NT2/D1 (cell line): ENCODE measurements at regions not wholly inside any gene's neighbourhood (a gene's known extent, or its start where the extent isn't known, plus 50 kb on each side); places are given as distances from the start of the nearest gene placed in this dataset.

Source experiments
- DNase-seq: peaks from one replicate; pipeline ENCODE4 v3.0.0-alpha.2; 2011; ENCODE audit warnings: low read depth, low spot score
- H3K27me3 ChIP-seq: 2 replicates; pipeline ENCODE4 v1.6.0; 2011; ENCODE audit warnings: mild to moderate bottlenecking; ENCODE audit not compliant: insufficient read length, insufficient read depth
- H3K36me3 ChIP-seq: 2 replicates; pipeline ENCODE4 v1.6.1; 2011; ENCODE audit warnings: mild to moderate bottlenecking, low read length, mixed read lengths; ENCODE audit not compliant: insufficient read depth, insufficient read length
- H3K4me1 ChIP-seq: 2 replicates; pipeline ENCODE4 v1.5.1; 2011; ENCODE audit not compliant: insufficient read depth, insufficient read length
- H3K4me3 ChIP-seq: 2 replicates; pipeline ENCODE4 v1.5.1; 2011; ENCODE audit warnings: low read depth; ENCODE audit not compliant: insufficient read length
- H3K9ac ChIP-seq: 2 replicates; pipeline ENCODE4 v1.6.0; 2011; ENCODE audit warnings: low read depth; ENCODE audit not compliant: insufficient read length
- H3K9me3 ChIP-seq: 2 replicates; pipeline ENCODE4 v1.5.1; 2011; ENCODE audit warnings: mild to moderate bottlenecking, low read length; ENCODE audit not compliant: insufficient read depth
- SUZ12 ChIP-seq: IDR thresholded peaks from 2 replicates; pipeline ENCODE4 v1.6.1; 2011; ENCODE audit not compliant: insufficient read length, insufficient read depth; ENCODE audit errors: extremely low read depth
- YY1 ChIP-seq: IDR thresholded peaks from 2 replicates; pipeline ENCODE4 v1.6.1; 2011; ENCODE audit not compliant: insufficient read length, insufficient read depth
- ZNF274 ChIP-seq: IDR thresholded peaks from 2 replicates; pipeline ENCODE4 v1.6.1; 2011; ENCODE audit warnings: mild to moderate bottlenecking, low read depth, low read length

DNA sequence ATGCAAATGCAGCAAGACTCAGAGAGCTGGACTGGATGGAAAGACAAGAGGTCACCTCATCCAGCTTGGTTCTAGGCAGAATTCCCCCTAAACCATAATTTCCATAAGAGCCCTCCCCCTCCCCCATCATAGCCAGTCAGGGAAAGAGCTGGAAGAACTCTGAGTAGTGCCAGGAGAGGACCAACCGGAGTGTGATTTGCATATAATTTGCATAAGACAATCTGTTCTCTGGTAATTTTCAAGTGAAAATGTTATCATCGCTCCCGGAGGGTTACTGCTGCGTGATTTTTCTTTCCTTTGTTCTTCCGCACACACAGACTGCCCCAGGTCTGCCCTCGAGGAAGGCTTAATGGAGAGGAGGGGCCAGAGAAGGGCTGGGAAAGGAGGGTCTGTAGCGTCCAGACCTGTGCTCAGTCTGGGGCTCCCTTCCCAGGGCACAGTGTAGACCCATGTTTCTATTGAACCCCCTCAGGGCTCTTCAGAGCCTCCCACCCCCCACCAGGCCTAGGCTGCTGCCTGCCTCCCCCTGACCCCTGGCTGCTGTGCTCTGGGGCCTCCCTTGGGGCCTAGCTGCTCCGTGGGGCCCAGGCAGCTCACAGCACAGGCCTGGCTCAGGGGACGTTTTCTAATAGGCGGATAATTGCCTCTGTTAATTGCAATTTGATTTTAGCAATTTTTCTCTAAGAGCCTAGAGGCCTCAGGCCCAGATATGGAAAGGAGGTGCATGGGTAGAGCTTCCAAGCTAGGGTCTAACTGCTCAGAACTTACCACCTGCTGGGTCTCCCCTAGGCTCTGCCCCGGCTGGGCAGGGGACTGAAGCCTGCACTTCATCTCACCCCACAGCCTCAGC is 90.4 kb upstream of the PJA1 start:
- Histone ChIP-seq H3K9me3 (no peaks in the 10 kb centered on the region), H3K4me1 (no peaks in the 10 kb centered on the region), H3K4me3 (no peak overlapping the region), H3K27me3 (peaks cover 62% of the 10 kb centered on the region), H3K9ac (no peak overlapping the region), H3K36me3 (no peaks in the 10 kb centered on the region)
- no peak for DNase-seq
- TF ChIP-seq SUZ12 (no peak), ZNF274 (no peak), YY1 (no peak)

DNA sequence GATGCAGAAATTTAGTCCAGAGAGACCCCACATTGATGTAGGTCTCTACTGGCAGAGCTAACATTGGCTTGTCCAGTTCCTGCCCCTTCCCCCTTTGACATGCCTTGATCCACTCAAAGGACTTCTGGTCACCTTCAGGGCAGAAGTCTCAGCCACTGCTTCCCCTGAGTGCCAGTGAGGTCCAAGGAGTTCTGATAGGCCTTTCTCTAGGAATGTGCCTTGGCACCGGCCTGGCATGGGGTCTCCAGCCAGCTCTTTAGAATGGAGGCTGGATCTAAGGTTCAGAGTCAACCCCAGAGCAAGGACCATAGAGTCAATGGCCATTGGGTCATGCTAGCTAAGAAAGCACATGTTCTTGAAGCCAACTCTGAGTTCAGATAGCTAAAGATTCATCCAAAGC is 88.6 kb upstream of the PJA1 start:
- H3K27me3 ChIP-seq, result peaks cover 44% of the 10 kb centered on the region

DNA sequence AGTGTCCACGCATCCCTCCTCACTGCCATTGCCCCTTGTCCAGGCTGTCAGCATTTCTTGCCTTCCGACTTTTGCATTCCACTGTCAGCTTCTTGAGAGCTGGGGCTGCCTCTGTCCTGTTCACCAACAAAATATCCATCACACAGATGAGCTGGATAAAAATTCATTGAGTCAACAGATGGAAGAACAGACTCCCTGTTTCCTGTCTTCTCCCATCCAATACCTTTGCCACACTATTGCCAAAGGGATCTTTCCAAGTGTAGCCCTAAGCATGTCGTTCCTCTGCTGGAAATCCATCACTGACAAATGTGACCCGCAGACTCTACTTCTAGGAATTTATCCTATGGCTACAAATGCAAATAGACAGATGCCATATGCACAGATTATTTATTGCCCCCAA is 78.0 kb upstream of the PJA1 start:
- H3K4me1 ChIP-seq, result no peaks in the 10 kb centered on the region
- TF ChIP-seq YY1, result no peak
- no peak for TF ChIP-seq SUZ12
- no peak for TF ChIP-seq ZNF274
- H3K27me3 ChIP-seq, result peaks cover 13% of the 10 kb centered on the region
- H3K4me3 ChIP-seq, result no peak overlapping the region
- H3K9me3 ChIP-seq, result no peaks in the 10 kb centered on the region
- no peak for DNase-seq
- H3K9ac ChIP-seq, result no peak overlapping the region
- H3K36me3 ChIP-seq, result no peaks in the 10 kb centered on the region

More for the DNA sequence above, 88.6 kb upstream of the PJA1 start:
- Histone ChIP-seq H3K4me1 (no peaks in the 10 kb centered on the region), H3K9me3 (no peaks in the 10 kb centered on the region), H3K9ac (no peak overlapping the region), H3K4me3 (no peak overlapping the region), H3K36me3 (no peaks in the 10 kb centered on the region)
- no peak for DNase-seq
- no peak for TF ChIP-seq ZNF274
- TF ChIP-seq SUZ12, result no peak
- TF ChIP-seq YY1, result no peak

DNA sequence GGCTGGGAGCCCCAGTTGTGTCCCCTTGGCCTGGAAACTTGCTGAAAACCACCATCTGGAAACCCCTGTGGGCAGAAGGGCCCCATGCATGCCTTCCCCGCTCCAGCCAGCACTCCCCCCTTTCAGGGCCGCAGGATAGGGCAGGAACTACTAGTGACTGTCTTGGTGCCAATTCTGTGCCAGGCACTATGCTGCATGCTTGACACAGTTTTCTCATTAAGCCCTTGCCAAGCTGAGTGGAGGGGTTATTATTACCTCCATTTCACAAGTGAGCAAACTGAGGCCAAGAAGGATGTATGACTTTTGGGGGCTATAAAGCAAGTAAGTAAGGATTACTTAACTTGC is 73.6 kb upstream of the PJA1 start:
- Histone ChIP-seq H3K9me3 (no peaks in the 10 kb centered on the region; the same call in 1 of the 2 replicates), H3K36me3 (no peaks in the 10 kb centered on the region), H3K9ac (no peak overlapping the region), H3K4me1 (no peaks in the 10 kb centered on the region), H3K4me3 (no peak overlapping the region), H3K27me3 (peaks cover 13% of the 10 kb centered on the region)
- no peak for DNase-seq
- TF ChIP-seq YY1 (no peak), SUZ12 (no peak)

DNA sequence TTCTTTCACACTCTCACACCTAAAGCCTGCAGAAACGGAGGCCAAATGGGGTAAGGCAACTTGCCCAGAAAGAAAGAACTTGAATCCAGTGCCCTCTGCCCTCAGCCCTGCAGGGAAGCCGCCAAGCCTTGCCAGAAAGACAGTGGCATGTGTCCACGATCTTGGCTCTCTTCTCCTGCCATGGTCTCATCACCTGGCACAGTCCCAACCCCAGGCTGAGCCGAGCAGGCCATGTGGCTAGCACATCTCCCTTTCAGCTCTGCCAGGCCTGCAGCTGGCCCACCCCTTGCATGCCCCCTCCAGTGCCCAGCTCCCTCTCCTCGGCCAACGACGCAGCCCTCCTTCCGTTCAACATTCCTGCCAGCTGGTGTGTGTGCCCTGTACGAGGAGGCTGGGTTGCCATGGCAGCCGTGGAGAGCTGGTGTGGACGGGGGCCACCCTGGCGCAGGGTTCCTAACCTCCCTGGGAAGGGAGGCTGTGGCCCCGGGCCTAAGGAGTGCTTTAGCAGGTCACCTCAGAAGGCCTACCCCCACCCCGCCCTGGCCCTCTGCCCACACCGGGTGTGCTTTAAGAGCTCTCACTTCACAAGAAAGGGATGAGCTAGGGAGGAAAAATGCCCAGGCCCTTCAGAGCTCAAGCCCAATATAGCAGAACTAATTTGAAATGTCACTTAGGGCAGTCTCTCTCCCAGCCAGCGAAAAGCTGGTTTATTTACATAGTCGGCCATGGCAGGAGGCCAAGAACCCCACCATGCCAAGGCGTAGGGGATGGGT is 73.0 kb upstream of the PJA1 start:
- H3K9ac ChIP-seq, result no peak overlapping the region
- no peak for DNase-seq
- TF ChIP-seq YY1, result no peak
- TF ChIP-seq ZNF274, result no peak
- TF ChIP-seq SUZ12, result no peak
- peaks cover 13% of the 10 kb centered on the region for H3K27me3 ChIP-seq
- no peak overlapping the region for H3K4me3 ChIP-seq
- no peaks in the 10 kb centered on the region for H3K4me1 ChIP-seq
- H3K9me3 ChIP-seq, result no peaks in the 10 kb centered on the region; the same call in 1 of the 2 replicates
- no peaks in the 10 kb centered on the region for H3K36me3 ChIP-seq

DNA sequence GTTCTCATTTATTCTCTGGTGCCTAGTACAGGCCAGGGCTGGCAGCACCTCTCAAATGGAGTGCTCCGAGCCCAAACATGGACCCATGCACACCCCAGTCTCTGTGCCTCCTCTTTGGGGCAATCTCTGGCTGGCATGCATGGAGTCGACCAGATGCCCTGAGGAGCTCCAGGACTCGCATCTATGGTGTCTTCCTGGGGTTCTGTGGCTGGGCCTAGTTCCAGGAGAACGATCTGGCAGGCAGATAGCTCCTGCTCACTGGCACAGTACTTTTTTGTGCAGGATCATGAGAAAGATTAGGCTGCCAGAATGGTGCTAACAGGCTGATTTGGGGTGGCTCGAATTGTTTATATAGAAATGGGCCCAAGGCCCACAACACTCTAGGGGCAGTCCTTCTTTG is 72.0 kb upstream of the PJA1 start:
- Histone ChIP-seq H3K27me3 (peaks cover 14% of the 10 kb centered on the region), H3K9me3 (no peaks in the 10 kb centered on the region; the same call in 1 of the 2 replicates), H3K9ac (no peak overlapping the region), H3K4me3 (no peak overlapping the region), H3K4me1 (no peaks in the 10 kb centered on the region), H3K36me3 (no peaks in the 10 kb centered on the region)
- TF ChIP-seq SUZ12, result no peak
- no peak for TF ChIP-seq ZNF274
- DNase-seq, result no peak

DNA sequence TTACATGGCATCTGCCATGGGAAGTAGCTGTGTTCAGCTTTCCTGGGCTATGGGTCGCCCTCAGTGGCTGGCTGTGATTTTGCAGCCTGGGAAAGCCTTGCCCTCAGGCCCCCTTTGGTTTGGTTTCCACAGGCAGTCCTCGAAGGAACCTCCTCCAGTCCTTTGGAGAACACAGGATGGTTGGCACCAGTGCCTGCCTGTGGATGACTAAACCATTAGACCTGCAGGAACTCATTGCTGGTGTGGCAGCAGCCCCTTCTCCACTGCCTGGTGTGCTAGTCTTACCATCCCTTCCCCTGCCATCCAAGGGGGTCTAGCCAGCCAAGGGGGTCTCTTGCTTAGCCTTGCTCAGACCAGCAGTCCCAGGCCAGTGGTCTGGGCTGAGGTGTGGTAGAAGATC is 71.4 kb upstream of the PJA1 start:
- Histone ChIP-seq H3K4me1 (no peaks in the 10 kb centered on the region), H3K36me3 (no peaks in the 10 kb centered on the region), H3K9ac (no peak overlapping the region), H3K9me3 (no peaks in the 10 kb centered on the region; the same call in 1 of the 2 replicates), H3K4me3 (no peak overlapping the region), H3K27me3 (peaks cover 10% of the 10 kb centered on the region)
- no peak for DNase-seq
- TF ChIP-seq ZNF274, result no peak
- TF ChIP-seq YY1, result no peak
- no peak for TF ChIP-seq SUZ12
